Hematopoietic multipotent progenitor cell (in vitro differentiated cells): ENCODE measurements at regions not wholly inside any gene's neighbourhood (a gene's known extent, or its start where the extent isn't known, plus 50 kb on each side); places are given as distances from the start of the nearest gene placed in this dataset.
"Not testable (repeated sequence)": the region's sequence is repeated elsewhere in the genome, so short reads cannot be mapped to it uniquely, and the experiment has no call there.

Experiments
- DNase-seq, 3 donors: peaks; one replicate each; pipeline ENCODE4 v3.0.0-alpha.2; 2011 to 2015; ENCODE audit warnings: low read depth in 2 of 3, low spot score in 2 of 3

DNA sequence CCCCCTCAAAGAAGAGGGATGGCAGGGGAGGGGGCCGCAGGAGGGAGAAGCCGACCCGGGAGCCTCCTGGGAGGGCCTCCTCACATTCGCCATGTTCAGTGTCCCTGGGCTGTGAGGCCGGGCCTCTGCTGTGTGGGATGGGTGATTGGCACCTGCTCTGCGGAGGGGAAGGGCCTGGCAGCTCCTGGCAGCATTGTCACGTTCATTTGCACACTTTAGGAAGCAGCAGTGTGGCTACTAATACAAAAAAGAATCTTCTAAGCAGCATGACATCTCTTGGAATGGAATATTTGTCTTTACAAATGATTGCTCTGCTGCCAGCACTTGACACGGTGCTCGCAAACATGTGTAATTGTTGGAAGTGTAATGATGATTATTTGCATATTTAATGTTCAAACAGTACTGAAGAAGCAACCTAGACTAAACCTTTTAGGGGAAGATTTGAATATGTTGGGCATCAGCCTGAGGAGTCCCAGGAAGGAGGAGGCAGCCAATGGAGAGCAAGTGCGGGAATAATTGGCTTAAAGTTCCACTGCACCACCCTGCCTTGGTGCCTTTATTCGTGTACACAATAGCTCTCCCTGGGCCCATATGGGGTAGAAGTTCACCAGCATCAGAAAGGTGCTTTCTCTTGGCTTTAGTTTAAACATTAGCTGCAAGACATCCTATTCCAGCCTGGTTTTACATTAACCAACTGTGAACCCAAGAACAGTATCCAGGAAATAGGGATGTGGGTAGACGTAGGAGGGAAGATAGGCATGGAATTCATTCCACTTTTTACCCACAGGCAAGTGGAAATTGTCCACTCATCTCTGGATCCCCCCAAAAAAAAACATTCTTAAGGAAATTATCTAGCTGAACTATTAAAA lies 404.9 kb downstream of the TMEM182 start:
- no peak for DNase-seq

DNA sequence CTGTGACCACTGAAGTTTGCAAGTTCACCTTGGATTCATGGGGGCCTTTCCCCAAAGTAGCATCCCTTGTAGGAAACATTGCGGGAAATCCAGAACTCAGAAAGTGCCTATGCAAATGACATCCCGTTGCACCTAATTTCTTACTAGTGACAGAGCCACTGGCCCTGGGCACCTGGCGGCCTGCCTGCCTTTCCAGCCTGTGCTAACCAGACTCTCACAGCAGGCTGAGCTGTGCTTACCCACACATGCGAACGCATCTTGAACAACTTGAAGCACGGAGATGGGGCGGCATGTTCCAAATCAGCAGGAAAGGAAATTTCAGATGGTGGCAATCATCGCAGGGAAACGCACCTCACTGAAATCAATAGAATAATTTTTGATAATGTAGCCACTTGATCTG lies 405.8 kb downstream of the TMEM182 start:
- DNase-seq: no peak

DNA sequence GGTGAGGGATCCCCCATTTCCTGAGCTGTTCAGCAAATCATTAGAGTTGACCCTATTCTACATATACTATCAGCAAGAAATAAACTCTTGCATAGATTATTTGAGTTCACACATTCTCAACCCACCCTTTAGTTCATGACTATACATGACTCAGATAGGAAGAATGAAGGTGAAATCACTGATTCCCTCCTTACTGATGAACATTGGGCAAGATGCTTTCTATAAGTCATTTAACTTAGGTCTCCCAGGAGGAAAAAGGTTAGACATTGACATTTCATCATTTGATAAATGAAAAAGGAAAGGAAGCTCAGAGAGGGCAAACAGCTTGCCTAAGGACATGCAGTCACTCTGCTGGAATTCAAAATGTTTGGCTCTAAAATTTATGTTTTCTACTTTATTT lies 408.0 kb downstream of the TMEM182 start:
- DNase-seq: no peak

DNA sequence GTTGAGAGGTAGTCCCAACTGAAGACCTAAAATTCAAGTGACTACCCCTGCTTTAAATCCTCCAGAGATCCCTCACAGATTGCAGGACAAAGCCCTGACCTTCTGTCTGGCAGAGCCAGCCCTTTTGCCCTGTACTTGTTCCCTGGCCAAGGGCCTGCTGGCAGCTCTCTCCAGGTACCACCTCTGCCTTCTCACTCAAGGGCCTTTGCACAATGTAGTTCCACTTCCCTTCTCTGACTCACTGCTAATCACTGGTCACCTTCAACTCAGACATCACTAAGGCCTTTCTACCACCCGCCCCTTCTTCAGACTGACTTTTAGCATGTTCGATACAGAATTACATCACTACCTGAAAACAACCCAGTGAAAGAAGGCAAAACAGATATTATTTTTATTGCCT lies 411.0 kb downstream of the TMEM182 start:
- no peak for DNase-seq

DNA sequence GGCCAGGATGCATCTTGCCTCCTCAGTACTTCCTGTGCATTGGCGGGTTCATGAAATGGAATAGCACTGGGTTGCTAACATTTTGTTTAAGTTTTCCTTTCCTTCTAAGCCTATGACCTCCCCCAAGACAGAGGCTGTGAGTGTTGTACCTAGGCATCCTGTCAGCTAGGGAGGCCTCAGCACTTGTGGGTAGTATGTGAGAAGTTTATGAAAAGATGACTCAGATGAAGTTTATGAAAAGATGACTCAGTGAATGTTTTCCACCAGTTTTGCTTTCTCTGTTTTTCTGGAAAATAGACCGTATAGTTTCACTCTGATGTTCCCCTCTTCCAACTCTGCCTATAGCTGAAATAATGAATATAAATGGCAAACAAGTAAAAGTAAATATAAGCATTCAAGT lies 412.9 kb downstream of the TMEM182 start:
- no peak for DNase-seq

DNA sequence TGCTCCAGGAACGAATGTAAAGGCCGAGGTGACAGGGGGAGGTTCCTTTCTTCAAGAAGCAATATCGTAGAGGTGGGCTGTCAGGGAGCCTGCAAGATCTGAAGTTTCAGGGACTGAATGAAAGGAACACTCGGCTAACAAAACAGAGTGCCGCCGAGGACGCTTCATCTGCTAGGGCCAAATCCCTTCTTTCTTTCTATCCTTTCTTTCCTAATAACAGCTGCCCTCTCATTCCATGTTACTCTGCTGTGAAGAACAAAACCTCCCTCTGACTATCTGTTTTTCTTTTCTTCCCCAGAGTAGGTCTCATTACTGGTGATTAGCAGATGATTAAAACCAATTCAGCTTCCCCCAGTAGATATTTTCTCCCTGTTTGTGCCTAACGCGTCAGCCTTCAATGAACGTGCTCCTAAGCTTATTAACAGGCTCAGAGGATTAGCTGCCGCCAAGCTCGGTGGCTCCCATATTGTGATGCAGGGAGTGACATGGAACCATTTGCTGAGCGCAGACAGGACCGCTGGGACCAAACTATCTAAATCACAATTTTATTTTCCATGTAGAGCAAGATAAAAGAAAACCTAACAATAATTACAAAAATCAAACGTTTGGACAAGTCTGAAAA lies 414.6 kb downstream of the TMEM182 start:
- DNase-seq: no peak

DNA sequence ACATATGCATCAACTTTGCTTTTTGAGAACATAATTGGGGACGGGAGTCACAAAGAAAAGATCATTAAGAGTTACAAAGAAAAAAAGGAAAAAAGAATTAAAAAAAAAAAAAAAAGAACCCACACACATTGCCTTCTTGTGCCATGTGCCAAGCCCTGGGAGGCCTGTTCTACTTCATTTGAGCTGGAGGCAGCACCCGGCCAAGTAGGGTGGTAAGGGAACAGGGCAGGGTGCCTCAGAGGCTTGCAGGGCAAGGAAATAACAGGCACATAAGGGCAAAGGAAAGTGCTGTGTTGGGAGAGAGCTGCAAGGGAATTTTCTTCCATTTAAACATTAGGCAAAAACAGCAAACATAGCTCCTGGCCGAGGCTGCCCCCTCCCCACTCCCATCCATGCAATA lies 418.0 kb downstream of the TMEM182 start:
- no peak for DNase-seq

DNA sequence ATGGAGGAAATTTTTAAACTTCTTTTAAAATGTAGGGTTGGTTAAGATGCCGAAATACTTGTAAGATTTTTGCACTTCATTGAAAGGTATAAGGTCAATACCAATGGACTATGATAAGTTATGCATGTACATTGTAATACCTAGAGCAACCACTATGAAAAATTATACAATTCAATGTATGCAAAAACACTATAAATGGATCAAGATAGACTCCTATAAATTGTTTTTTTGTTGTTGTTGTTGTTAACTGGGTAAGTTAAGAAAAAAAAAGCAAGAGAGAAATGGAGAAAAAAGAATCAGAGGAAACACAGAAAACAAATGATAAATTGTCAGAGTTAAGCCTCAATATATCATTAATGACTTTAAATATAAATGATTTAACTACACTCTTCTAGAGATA lies 421.2 kb downstream of the TMEM182 start:
- DNase-seq: no peak

DNA sequence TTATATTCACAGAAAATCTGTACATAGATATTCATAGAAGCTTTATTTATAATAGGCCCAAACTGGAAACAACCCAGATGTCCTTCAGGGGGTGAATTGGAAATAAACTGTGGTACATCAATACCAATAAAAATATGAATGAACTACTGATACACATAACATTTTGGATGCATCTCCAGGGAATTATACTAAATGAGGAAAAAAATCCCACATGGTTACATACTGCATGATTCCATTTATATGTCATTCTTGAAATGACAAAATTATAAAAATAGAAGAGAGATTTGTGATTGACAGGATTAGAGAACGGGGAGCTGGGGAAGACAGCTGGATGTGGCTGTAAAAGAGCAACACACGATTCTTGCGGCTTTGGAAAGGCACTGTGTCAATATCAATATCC lies 435.0 kb downstream of the TMEM182 start:
- no peak for DNase-seq

DNA sequence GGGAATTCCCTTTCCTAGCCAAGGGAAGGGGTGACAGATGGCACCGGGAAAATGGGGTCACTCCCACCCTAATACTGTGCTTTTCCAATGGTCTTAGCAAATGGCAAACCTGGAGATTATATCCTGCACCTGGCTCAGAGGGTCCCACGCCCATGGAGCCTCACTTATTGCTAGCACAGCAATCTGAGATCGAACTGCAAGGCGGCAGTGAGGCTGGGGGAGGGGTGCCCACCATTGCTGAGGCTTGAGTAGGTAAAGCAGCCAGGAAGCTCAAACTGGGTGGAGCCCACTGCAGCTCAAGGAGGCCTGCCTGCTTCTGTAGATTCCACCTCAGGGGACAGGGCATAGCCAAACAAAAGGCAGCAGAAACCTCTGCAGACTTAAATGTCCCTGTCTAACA lies 438.9 kb downstream of the TMEM182 start:
- not testable (repeated sequence) for DNase-seq

DNA sequence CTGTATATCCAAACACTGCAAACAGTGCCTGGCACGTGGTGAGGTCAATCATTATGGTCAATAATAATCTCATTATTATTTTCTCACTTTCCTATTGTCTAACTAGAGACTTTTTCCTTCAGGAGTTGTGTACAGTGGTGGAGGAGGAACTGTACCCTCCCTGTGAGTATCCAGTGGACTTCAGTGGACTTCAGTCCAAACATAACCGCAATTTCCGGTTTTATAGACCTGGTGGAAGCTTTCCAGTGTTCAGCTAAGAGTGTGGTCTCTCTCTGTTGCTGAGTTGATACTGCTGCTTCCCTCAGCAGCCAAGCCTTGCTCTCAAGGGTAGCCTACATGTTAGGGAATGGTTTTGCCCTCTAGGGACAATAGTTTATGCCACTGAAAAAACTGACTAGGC lies 447.1 kb downstream of the TMEM182 start:
- DNase-seq: no peak

DNA sequence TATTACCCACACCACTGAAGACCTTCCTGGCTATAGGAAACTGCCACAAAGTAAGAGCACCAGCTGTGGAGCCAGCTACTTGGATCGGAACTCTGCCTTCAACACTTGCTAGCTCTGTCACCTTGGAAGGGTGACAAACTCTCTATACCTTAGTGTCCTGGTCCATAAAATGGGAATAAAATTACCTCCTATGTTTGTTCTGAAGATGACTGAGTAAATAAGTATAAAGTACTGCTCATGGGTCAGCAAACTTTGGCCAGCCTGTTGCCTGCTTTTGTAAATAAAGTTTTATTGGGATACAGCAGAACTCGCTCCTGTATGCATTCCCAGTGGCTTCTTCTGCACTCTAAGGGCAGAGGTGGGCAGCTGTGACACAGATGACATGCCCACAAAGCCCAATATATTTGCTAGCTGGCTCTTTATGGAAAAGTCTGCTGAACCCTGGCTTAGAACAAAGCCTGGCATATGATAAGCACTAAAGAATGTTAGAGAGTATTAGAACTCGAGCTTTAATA lies 451.3 kb downstream of the TMEM182 start:
- no peak for DNase-seq

DNA sequence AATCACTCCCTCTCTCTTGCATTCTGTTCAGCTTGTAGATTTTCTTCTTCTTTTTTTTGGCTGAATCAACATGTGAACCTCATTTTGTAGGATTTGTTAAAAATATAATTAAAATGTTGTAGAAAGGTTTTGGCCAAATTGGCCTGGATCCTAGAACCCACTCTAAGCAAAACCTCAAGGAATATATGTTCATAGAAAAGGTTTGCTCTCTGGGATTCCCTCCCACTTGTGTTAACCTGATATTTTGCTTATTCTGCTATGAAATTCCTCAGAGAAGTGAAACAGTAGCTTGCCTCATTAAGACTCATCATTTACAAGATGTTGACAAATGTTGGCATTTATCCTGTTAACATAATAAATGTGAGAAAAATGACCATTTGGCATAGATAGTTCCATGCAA lies 456.7 kb downstream of the TMEM182 start:
- DNase-seq: no peak

DNA sequence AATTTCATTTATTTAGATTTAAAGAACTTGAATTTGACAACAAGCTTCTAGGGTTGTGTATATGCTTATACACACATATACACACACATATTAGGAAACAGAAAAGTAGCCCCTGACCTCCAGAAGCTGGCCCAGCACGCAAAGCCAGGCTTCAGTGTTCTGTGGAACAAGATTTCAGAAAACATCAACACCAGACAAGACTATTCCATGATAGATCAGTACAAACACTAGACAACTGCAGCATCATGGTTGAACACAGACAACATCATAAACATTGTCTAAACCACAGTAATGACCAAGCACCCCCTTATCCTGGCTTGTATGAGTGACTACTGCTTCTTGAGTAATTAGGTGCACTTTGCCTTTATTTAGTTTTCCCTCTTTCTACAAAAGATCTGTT lies 457.6 kb downstream of the TMEM182 start:
- no peak for DNase-seq

DNA sequence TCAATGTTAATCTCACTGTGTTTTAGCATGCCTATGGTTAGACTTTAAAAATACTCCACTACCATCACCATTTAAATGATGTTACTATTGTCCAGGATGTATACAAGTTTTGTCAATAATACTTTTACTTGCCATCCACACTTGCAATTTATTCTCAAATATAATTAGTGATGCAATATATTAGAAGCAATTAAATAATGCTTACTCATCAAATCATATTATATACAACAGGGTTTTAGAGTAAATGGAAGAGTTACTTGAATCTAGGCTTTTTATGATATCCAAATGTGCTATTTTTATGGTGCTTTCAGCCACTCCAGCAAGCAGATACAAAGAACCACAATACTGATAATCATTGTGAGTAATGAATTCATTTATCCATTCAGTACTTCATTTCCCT lies 461.1 kb downstream of the TMEM182 start:
- DNase-seq: no peak

DNA sequence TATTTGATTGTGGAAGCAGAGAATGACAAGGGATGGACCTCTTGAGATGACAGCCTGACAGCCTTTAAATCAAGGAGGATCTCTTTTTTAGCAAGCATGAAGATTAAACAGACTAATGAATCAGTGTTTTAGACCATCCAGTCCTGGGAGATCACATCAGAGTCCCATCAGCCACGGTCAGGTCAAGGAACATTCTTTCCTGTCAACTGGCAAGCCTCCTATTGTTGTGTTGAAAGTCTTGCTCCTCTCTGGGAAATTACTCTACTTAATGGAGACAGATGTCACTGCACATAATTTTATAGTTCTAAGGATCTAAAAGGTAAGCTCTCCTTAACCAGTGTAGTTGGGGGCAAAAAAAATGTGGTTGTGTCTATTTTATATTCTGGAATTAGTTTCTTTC lies 469.0 kb downstream of the TMEM182 start:
- DNase-seq: no peak

DNA sequence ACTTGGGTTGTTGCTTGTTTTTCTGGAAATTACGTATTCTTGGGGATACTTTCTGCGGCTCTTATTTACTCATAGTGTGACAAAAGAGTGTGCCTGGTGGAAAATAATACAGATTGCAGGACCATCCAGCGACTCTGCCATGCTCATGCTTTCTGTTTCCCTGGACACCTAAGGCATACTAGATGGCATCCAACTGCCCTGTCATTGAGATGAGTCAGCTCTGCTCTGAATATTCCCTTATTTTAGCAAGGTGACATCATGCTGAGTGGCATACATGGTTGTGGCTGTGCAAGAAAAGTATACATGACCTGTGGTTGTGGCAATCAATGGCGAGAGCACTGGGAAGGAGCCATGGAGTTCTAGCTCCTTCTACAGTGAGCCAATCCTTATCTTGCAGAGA lies 471.0 kb downstream of the TMEM182 start:
- no peak for DNase-seq

DNA sequence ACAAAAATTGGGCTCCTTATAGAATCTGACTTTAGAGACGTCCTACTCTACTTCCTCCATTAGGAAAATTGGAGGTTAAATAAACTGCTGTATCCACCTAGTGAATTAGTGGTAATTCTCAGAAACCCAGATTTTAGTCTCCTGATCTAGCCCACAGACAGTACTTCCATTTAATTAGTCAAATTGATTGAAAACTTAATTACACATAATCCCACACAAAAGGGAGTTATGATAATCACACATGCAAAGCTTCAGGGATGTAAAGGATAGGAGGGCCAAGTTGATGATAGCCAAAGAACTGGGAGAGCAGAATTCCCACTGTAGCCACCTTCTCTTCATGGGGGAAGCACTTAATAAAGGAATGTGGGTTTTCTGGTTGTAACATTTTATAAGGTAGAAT lies 471.9 kb downstream of the TMEM182 start:
- DNase-seq: no peak

DNA sequence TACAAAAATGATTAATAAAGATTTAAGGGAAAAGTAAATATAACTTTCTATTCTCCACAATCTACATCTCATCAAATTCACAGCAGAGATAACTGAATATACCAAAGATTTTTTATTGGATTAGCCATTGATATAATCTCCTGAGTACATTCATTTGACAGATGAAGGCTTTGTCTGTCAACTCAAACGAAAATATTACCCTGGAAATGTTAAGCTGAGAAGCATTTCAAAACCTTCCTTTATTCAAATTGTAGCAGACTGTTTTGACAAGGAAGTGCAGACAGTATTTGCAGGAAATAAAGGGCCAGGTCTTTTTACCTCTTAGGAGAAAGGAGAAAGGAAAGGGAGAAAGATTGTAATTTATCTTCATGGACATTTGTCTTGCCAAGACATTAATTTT lies 473.5 kb downstream of the TMEM182 start:
- DNase-seq: no peak

DNA sequence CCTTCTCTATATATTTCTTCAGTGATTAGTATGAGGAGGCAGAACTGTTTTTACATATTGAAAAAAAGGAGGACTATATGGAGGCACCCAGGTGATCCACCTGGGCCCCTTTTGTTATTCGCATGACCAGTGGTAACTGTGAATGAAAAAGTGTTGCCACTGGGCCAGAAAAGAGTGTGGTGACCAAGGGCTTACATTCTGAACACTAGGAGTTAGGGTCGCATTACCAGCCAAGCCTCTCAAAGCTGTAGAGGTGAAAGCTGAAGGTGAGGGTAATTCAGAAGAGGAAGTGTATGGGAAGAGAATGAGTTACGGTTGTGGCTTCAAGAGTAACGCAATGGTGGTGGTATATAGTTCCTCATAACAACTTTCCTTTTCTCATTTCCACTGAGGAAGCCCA lies 487.6 kb downstream of the TMEM182 start:
- DNase-seq: no peak

DNA sequence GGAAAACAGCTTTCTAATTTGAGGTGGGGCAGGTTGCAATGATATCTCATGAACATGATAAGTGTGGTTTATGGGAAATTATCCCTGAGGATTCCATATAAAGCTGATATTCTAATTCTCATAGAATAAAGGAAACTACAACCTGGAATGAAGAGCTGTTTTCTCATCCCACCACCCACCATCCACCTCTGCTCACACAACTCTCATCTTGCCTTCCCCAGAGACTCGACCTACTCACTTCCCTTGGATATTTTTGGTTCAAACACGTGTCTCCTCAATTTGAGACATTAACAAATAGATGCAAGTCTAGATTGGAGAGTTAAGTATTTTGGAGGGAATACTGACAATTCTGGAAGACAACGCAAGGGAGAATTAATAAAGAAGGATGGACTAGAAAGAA lies 490.9 kb downstream of the TMEM182 start:
- DNase-seq: no peak

DNA sequence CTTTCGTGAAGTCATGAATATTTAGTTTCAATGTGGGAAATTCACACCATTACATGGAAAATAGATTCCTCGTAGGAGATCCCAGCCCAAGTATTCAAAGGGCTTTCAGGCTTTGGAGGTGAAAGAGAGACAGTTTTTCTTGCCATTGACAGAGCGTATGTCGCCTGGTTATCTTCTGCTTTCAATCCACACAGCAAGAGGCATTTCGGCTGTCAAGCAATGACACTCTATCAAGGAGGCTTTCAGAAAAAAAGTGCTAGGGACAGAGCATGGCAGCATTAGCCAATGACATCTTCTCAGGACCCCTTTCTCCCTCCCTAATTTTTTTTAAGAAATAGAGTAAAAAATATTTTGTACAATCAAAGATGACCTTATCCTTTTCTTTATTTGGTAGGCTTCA lies 492.8 kb downstream of the TMEM182 start:
- no peak for DNase-seq
